ENCODE measurements at regions not wholly inside any gene's neighbourhood (a gene's known extent, or its start where the extent isn't known, plus 50 kb on each side); places are given as distances from the start of the nearest gene placed in this dataset.

DNA sequence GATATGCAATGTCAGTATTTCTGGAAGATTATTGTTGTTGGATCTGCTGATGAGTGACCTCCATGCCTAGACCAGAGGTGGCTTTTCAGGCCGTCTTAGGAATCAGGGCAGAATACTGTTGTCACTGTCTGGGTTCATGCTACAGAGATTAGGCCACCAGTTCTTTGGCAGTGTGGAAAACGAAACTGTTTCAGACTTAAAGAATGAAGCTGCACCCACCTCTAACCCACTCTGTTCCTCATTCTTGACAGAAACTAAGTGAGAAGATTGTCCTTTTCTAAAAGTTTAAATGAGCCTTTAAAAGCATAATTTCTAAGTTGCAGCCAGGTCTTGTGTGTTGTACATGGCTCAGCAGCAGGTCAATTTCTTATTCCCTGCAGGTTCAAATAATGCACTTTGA lies 444.3 kb downstream of the ENC1 start:
- Histone ChIP-seq H3K4me3 (ENCODE audit: low read depth in 1 of 2, low read length in 1 of 2) (no peak overlapping the region), H3K27me3 (no peaks in the 10 kb centered on the region), H3K36me3 (no peaks in the 10 kb centered on the region), H3K27ac (no peak overlapping the region), H3K4me1 (ENCODE audit: control insufficient read depth in 1 of 2, insufficient read depth in 1 of 2, low read depth in 1 of 2, low read length in 1 of 2) (no peaks in the 10 kb centered on the region), H3K9me3 (no peaks in the 10 kb centered on the region)
- TF ChIP-seq, protein P1, sequence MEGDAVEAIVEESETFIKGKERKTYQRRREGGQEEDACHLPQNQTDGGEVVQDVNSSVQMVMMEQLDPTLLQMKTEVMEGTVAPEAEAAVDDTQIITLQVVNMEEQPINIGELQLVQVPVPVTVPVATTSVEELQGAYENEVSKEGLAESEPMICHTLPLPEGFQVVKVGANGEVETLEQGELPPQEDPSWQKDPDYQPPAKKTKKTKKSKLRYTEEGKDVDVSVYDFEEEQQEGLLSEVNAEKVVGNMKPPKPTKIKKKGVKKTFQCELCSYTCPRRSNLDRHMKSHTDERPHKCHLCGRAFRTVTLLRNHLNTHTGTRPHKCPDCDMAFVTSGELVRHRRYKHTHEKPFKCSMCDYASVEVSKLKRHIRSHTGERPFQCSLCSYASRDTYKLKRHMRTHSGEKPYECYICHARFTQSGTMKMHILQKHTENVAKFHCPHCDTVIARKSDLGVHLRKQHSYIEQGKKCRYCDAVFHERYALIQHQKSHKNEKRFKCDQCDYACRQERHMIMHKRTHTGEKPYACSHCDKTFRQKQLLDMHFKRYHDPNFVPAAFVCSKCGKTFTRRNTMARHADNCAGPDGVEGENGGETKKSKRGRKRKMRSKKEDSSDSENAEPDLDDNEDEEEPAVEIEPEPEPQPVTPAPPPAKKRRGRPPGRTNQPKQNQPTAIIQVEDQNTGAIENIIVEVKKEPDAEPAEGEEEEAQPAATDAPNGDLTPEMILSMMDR (IDR thresholded peaks at IDR 0.05) = no peak

DNA sequence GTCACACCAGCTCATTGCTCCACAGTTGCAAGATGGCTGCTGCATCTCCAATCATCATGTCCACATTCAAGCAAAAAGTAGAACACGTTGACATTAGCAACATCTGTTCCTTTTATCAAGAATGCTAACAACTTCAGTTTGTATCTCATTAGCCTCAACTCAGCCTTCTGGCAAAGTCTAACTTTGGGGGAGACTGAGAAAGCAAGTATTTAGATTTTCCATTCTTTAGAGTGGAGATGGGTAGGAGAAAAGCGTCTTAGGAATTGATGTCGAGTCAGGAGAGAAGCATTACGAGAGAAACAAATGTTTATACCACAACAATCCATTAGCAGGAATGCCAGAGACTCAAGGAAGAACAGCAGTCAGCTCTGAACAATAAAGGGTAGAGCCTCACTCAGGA lies 446.3 kb downstream of the ENC1 start:
- Histone ChIP-seq H3K9me3 (no peaks in the 10 kb centered on the region), H3K27me3 (no peaks in the 10 kb centered on the region), H3K4me1 (ENCODE audit: control insufficient read depth in 1 of 2, insufficient read depth in 1 of 2, low read depth in 1 of 2, low read length in 1 of 2) (no peaks in the 10 kb centered on the region), H3K4me3 (ENCODE audit: low read depth in 1 of 2, low read length in 1 of 2) (no peak overlapping the region), H3K27ac (no peak overlapping the region), H3K36me3 (no peaks in the 10 kb centered on the region)
- TF ChIP-seq, protein P1 (IDR thresholded peaks at IDR 0.05) = no peak

DNA sequence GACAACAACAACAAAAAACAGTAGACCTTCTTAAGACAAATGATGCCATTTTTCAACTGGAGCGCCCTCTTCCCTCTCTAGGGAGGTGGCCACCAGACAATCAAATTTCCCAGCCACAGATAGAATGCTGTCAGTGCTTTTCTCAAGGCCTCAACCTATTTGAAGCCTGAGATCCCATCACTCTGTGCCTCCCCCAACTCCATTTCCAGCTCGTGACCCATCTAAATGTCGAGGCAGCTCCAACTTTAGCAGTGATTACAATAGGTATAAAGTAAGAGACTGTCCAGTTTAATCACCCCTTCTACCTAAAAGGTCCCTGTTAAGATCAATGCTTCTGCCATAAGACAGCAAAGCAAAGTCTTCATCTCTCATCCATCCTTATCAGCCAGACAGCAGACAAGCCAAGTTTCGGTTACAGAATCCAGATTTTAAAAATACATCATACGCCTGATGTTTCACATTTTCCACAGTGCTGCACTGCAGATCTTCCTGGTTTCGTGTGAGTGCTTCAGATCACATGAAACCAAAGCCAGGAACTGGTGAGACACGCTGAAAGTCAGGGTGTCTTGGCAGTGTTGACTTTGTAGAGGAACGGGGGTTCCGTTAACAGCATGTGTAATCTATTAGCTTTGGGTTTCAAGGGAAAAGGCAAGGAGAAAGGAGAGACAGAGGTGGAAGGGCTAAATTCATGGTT lies 447.8 kb downstream of the ENC1 start:
- Histone ChIP-seq H3K4me1 (ENCODE audit: control insufficient read depth in 1 of 2, insufficient read depth in 1 of 2, low read depth in 1 of 2, low read length in 1 of 2) (no peaks in the 10 kb centered on the region), H3K27ac (no peak overlapping the region), H3K27me3 (no peaks in the 10 kb centered on the region), H3K36me3 (no peaks in the 10 kb centered on the region), H3K9me3 (no peaks in the 10 kb centered on the region), H3K4me3 (ENCODE audit: low read depth in 1 of 2, low read length in 1 of 2) (no peak overlapping the region)
- TF ChIP-seq, protein P1 (IDR thresholded peaks at IDR 0.05) = no peak

DNA sequence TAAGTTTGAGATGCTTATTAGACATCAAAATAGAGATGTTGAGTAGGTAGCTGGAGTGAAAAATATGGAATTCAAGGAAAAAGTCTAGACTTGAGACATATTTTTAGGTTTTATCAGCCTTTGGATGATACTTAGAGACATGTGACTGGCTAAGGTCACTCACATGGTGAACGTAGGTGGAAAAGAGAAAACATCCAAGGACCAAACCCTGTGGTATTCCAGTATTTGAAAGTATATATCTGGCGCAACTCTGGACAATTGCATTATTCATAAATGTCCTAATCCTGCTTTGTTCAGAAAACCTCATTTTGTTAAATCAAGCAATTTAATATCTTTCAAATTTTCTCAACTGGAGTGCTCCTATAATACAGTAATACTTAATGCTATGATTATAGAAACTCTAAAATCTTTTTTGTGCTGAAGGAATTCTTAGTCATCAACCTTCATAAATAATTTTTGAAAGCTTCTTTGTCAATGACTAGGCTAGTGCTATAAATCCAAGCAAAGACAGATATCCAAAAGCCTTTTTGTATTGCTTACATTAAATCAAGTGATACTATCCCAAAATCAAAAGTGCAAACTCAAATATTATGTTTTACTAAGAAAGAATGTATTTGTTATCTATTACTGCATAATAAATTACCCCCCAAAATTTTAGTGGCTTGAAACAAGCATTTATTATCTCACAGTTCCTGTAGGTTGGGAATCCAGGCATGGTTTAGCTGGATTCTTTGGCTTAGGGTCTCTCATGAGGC lies 452.0 kb downstream of the ENC1 start:
- no peaks in the 10 kb centered on the region for H3K9me3 ChIP-seq
- H3K27ac ChIP-seq = no peak overlapping the region
- H3K4me3 ChIP-seq (ENCODE audit: low read depth in 1 of 2, low read length in 1 of 2) = no peak overlapping the region
- no peaks in the 10 kb centered on the region for H3K36me3 ChIP-seq
- H3K4me1 ChIP-seq (ENCODE audit: control insufficient read depth in 1 of 2, insufficient read depth in 1 of 2, low read depth in 1 of 2, low read length in 1 of 2) = no peaks in the 10 kb centered on the region
- H3K27me3 ChIP-seq = no peaks in the 10 kb centered on the region
- TF ChIP-seq, protein P1 (IDR thresholded peaks at IDR 0.05) = no peak

DNA sequence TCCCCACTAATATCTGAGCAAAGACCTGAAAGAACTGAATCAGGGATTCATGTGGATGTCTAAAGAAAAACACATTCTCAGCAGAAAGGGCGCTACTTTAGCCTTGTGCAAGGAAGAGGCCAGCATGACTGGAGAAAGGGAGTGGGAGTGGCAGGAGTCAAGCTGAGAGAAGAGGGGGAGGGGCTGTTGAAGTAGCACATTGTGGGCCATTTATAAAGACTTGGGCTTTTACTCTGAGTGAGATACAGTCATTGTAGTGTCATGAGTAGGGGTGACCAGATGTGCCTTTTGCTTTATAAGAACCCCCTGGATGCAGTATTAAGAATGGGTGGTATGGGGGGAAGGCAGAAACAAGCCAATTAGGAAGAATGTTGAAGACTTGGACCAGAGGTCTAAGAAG lies 452.8 kb downstream of the ENC1 start:
- H3K4me1 ChIP-seq (ENCODE audit: control insufficient read depth in 1 of 2, insufficient read depth in 1 of 2, low read depth in 1 of 2, low read length in 1 of 2) = no peaks in the 10 kb centered on the region
- TF ChIP-seq, protein P1 (IDR thresholded peaks at IDR 0.05) = no peak
- H3K9me3 ChIP-seq = no peaks in the 10 kb centered on the region
- H3K27me3 ChIP-seq = no peaks in the 10 kb centered on the region
- no peaks in the 10 kb centered on the region for H3K36me3 ChIP-seq
- H3K27ac ChIP-seq = no peak overlapping the region
- no peak overlapping the region for H3K4me3 ChIP-seq (ENCODE audit: low read depth in 1 of 2, low read length in 1 of 2)

Measured in neutrophil (primary cell).